ENCODE measurements at regions not wholly inside any gene's neighbourhood (a gene's known extent, or its start where the extent isn't known, plus 50 kb on each side); places are given as distances from the start of the nearest gene placed in this dataset.

- Histone ChIP-seq H3K36me3 (ENCODE audit: low read depth) (no peaks in the 10 kb centered on the region), H3K9ac (no peak overlapping the region), H3K27ac (no peak overlapping the region), H2AFZ (peak overlapping the region; percentile 39; the same call in 1 of the 2 replicates), H3K79me2 (ENCODE audit: insufficient read depth) (no peaks in the 10 kb centered on the region), H3K4me2 (ENCODE audit: unreplicated experiment) (peak overlapping the region; percentile 34), H4K20me1 (ENCODE audit: insufficient read depth) (no peaks in the 10 kb centered on the region), H3K4me3 (no peak overlapping the region), H3K9me3 (ENCODE audit: low read depth) (no peaks in the 10 kb centered on the region), H3F3A (ENCODE audit: insufficient read depth) (no peaks in the 10 kb centered on the region), H3K4me1 (ENCODE audit: insufficient read depth) (peaks cover 14% of the 10 kb centered on the region; the same call in 1 of the 2 replicates), H3K9me2 (ENCODE audit: insufficient read depth) (no peaks in the 10 kb centered on the region), H3K27me3 (replicated peaks; ENCODE audit: insufficient read depth) (no peaks in the 10 kb centered on the region)
- in situ Hi-C loops (cut with MboI), result no loop called here
- WGBS, 2 experiments (ENCODE audit: low coverage in 1 of 2, low lambda C conversion rate in 2 of 2, missing lambda C conversion rate in 2 of 2), result 49 to 64% methylated on average over 1 of the region's 1 CpG
- TF ChIP-seq EZH2phosphoT487 (IDR thresholded peaks at IDR 0.05; ENCODE audit: insufficient read depth, low read depth), result no peak
- TF ChIP-seq EZH2 (IDR thresholded peaks at IDR 0.05; ENCODE audit: insufficient read depth, poor library complexity, severe bottlenecking), result no peak
- peak; percentile 16 for DNase-seq
Measured at GRCh38 chr5:102649731-102650130, 105.4 kb upstream of the PAM start.

- H3K79me2 ChIP-seq (ENCODE audit: insufficient read depth), result no peaks in the 10 kb centered on the region
- no peak overlapping the region for H2AFZ ChIP-seq
- H3K27me3 ChIP-seq (replicated peaks; ENCODE audit: insufficient read depth), result no peaks in the 10 kb centered on the region
- 58 to 62% methylated on average over 3 of the region's 3 CpGs for WGBS, 2 experiments (ENCODE audit: low coverage in 1 of 2, low lambda C conversion rate in 2 of 2, missing lambda C conversion rate in 2 of 2)
- H3K4me2 ChIP-seq (ENCODE audit: unreplicated experiment), result no peak overlapping the region
- TF ChIP-seq EZH2phosphoT487 (IDR thresholded peaks at IDR 0.05; ENCODE audit: insufficient read depth, low read depth), result no peak
- no peak for TF ChIP-seq EZH2 (IDR thresholded peaks at IDR 0.05; ENCODE audit: insufficient read depth, poor library complexity, severe bottlenecking)
- no peak overlapping the region for H3K27ac ChIP-seq
- H3K9me2 ChIP-seq (ENCODE audit: insufficient read depth), result no peaks in the 10 kb centered on the region
- no peaks in the 10 kb centered on the region for H4K20me1 ChIP-seq (ENCODE audit: insufficient read depth)
- H3K4me3 ChIP-seq, result no peak overlapping the region
- in situ Hi-C loops (cut with MboI), result no loop called here
- H3K9ac ChIP-seq, result no peak overlapping the region
- DNase-seq, result peak; percentile 25
- H3K9me3 ChIP-seq (ENCODE audit: low read depth), result no peaks in the 10 kb centered on the region
- peaks cover 14% of the 10 kb centered on the region; the same call in 1 of the 2 replicates for H3K4me1 ChIP-seq (ENCODE audit: insufficient read depth)
- no peaks in the 10 kb centered on the region for H3F3A ChIP-seq (ENCODE audit: insufficient read depth)
- H3K36me3 ChIP-seq (ENCODE audit: low read depth), result no peaks in the 10 kb centered on the region
Measured at GRCh38 chr5:102651466-102651865, 103.6 kb upstream of the PAM start.

GRCh38 chr5:102654559-102655349, 100.4 kb upstream of the PAM start:
- Histone ChIP-seq H3K79me2 (ENCODE audit: insufficient read depth) (no peaks in the 10 kb centered on the region), H3K4me1 (ENCODE audit: insufficient read depth) (peaks cover 9% of the 10 kb centered on the region; the same call in 1 of the 2 replicates), H3F3A (ENCODE audit: insufficient read depth) (no peaks in the 10 kb centered on the region), H3K9me2 (ENCODE audit: insufficient read depth) (no peaks in the 10 kb centered on the region), H3K27me3 (replicated peaks; ENCODE audit: insufficient read depth) (no peaks in the 10 kb centered on the region), H3K9me3 (ENCODE audit: low read depth) (no peaks in the 10 kb centered on the region), H3K4me2 (ENCODE audit: unreplicated experiment) (no peak overlapping the region), H4K20me1 (ENCODE audit: insufficient read depth) (no peaks in the 10 kb centered on the region), H3K27ac (no peak overlapping the region), H3K36me3 (ENCODE audit: low read depth) (no peaks in the 10 kb centered on the region), H3K9ac (no peak overlapping the region), H2AFZ (no peak overlapping the region), H3K4me3 (no peak overlapping the region)
- in situ Hi-C loops (cut with MboI), result no loop called here
- WGBS, 2 experiments (ENCODE audit: low coverage in 1 of 2, low lambda C conversion rate in 2 of 2, missing lambda C conversion rate in 2 of 2), result 30 to 52% methylated on average over 1 of the region's 1 CpG
- no peak for TF ChIP-seq EZH2phosphoT487 (IDR thresholded peaks at IDR 0.05; ENCODE audit: insufficient read depth, low read depth)
- TF ChIP-seq EZH2 (IDR thresholded peaks at IDR 0.05; ENCODE audit: insufficient read depth, poor library complexity, severe bottlenecking), result no peak
- DNase-seq, result peak; percentile 58

- no peak for DNase-seq
- Histone ChIP-seq H3K9me2 (ENCODE audit: insufficient read depth) (no peaks in the 10 kb centered on the region), H3K27me3 (replicated peaks; ENCODE audit: insufficient read depth) (no peaks in the 10 kb centered on the region), H3K27ac (no peak overlapping the region), H2AFZ (no peak overlapping the region), H3F3A (ENCODE audit: insufficient read depth) (0 out of 2 replicates have a peak, but pooled peaks cover 1% of the 10 kb centered on the region), H3K36me3 (ENCODE audit: low read depth) (no peaks in the 10 kb centered on the region), H3K4me3 (no peak overlapping the region), H3K79me2 (ENCODE audit: insufficient read depth) (no peaks in the 10 kb centered on the region), H3K4me2 (ENCODE audit: unreplicated experiment) (no peak overlapping the region), H4K20me1 (ENCODE audit: insufficient read depth) (no peaks in the 10 kb centered on the region), H3K9me3 (ENCODE audit: low read depth) (no peaks in the 10 kb centered on the region), H3K9ac (no peak overlapping the region), H3K4me1 (ENCODE audit: insufficient read depth) (peaks cover 4% of the 10 kb centered on the region)
- in situ Hi-C loops (cut with MboI), result no loop called here
- 60 to 80% methylated on average over 2 of the region's 2 CpGs for WGBS, 2 experiments (ENCODE audit: low coverage in 1 of 2, low lambda C conversion rate in 2 of 2, missing lambda C conversion rate in 2 of 2)
- no peak for TF ChIP-seq EZH2 (IDR thresholded peaks at IDR 0.05; ENCODE audit: insufficient read depth, poor library complexity, severe bottlenecking)
- TF ChIP-seq EZH2phosphoT487 (IDR thresholded peaks at IDR 0.05; ENCODE audit: insufficient read depth, low read depth), result no peak
Measured at GRCh38 chr5:102659151-102659550, 96.0 kb upstream of the PAM start.
